ENCODE measurements at regions not wholly inside any gene's neighbourhood (a gene's known extent, or its start where the extent isn't known, plus 50 kb on each side); places are given as distances from the start of the nearest gene placed in this dataset.

GRCh38 chr16:65306722-65307121 lies 184.9 kb upstream of the CDH11 start:
- ChIA-PET POLR2A (ENCODE audit: unreplicated experiment) (no interaction called here), CTCF (no interaction called here)
- Histone ChIP-seq H3K27me3 (ENCODE audit: low read length) (no peaks in the 10 kb centered on the region), H3K4me2 (ENCODE audit: low read length) (no peak overlapping the region), H3K4me1 (ENCODE audit: insufficient read depth, low read length) (peaks cover 13% of the 10 kb centered on the region), H3K9me2 (replicated peaks; ENCODE audit: low read length) (no peaks in the 10 kb centered on the region), H3K4me3 (ENCODE audit: low read length) (no peak overlapping the region), H3F3A (ENCODE audit: low read length, unreplicated experiment) (no peaks in the 10 kb centered on the region), H2AFZ (ENCODE audit: low read length) (no peak overlapping the region), H4K20me1 (ENCODE audit: low read length) (no peaks in the 10 kb centered on the region), H3K27ac (ENCODE audit: low read length) (no peak overlapping the region), H3K79me2 (ENCODE audit: low read length) (no peaks in the 10 kb centered on the region), H3K36me3 (ENCODE audit: low read depth, low read length) (no peaks in the 10 kb centered on the region), H3K9me3 (ENCODE audit: low read length) (no peaks in the 10 kb centered on the region), H3K9ac (ENCODE audit: low read length) (no peak overlapping the region)
- no peak for DNase-seq
- intact Hi-C loops (cut with micrococcal nuclease) = no loop called here
- TF ChIP-seq, protein P1, sequence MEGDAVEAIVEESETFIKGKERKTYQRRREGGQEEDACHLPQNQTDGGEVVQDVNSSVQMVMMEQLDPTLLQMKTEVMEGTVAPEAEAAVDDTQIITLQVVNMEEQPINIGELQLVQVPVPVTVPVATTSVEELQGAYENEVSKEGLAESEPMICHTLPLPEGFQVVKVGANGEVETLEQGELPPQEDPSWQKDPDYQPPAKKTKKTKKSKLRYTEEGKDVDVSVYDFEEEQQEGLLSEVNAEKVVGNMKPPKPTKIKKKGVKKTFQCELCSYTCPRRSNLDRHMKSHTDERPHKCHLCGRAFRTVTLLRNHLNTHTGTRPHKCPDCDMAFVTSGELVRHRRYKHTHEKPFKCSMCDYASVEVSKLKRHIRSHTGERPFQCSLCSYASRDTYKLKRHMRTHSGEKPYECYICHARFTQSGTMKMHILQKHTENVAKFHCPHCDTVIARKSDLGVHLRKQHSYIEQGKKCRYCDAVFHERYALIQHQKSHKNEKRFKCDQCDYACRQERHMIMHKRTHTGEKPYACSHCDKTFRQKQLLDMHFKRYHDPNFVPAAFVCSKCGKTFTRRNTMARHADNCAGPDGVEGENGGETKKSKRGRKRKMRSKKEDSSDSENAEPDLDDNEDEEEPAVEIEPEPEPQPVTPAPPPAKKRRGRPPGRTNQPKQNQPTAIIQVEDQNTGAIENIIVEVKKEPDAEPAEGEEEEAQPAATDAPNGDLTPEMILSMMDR (conservative IDR thresholded peaks at IDR 0.05; ENCODE audit: low read depth, low read length) = no peak
- no peak for TF ChIP-seq EZH2phosphoT487 (IDR thresholded peaks at IDR 0.05; ENCODE audit: borderline replicate concordance, low read length)
- TF ChIP-seq EZH2 (IDR thresholded peaks at IDR 0.05; ENCODE audit: low read length, unreplicated experiment) = no peak
- no TSS peak for BruUV-seq (replicated peaks)
- ATAC-seq = no peak

DNA sequence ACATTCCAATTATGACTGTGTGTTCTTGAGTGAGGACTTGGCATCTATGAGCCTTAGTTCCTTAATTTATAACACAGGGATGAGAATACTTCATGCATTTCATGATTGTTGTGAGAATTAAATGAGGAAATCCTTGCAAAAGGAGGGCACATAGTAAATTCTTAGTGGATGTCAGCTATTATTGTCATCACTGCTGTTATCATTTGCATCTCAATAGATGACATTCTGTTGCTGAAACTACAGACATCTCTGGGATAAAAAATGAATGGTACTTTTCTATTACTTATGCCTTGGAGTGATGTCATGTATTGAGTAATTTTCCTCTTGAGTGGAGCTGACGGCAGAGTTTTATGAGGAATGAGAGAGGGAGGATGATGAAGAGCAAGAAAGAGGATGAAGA lies 184.4 kb upstream of the CDH11 start:
- Histone ChIP-seq H3K36me3 (ENCODE audit: low read depth, low read length) (no peaks in the 10 kb centered on the region), H3K27ac (ENCODE audit: low read length) (no peak overlapping the region), H2AFZ (ENCODE audit: low read length) (no peak overlapping the region), H3F3A (ENCODE audit: low read length, unreplicated experiment) (no peaks in the 10 kb centered on the region), H3K9me2 (replicated peaks; ENCODE audit: low read length) (no peaks in the 10 kb centered on the region), H3K79me2 (ENCODE audit: low read length) (no peaks in the 10 kb centered on the region), H3K27me3 (ENCODE audit: low read length) (no peaks in the 10 kb centered on the region), H3K4me3 (ENCODE audit: low read length) (no peak overlapping the region), H3K9me3 (ENCODE audit: low read length) (no peaks in the 10 kb centered on the region), H3K4me2 (ENCODE audit: low read length) (no peak overlapping the region), H4K20me1 (ENCODE audit: low read length) (no peaks in the 10 kb centered on the region), H3K4me1 (ENCODE audit: insufficient read depth, low read length) (peaks cover 13% of the 10 kb centered on the region), H3K9ac (ENCODE audit: low read length) (no peak overlapping the region)
- DNase-seq (no peak), ATAC-seq (no peak)
- POLR2A ChIA-PET (ENCODE audit: unreplicated experiment) = no interaction called here
- no TSS peak for BruUV-seq (replicated peaks)
- intact Hi-C loops (cut with micrococcal nuclease) = no loop called here
- TF ChIP-seq, protein P1 (conservative IDR thresholded peaks at IDR 0.05; ENCODE audit: low read depth, low read length) = no peak
- TF ChIP-seq EZH2phosphoT487 (IDR thresholded peaks at IDR 0.05; ENCODE audit: borderline replicate concordance, low read length) (no peak), EZH2 (IDR thresholded peaks at IDR 0.05; ENCODE audit: low read length, unreplicated experiment) (no peak)
- CTCF ChIA-PET = no interaction called here

- Histone ChIP-seq H3K9me2 (replicated peaks; ENCODE audit: low read length) (no peaks in the 10 kb centered on the region), H2AFZ (ENCODE audit: low read length) (no peak overlapping the region), H3K4me2 (ENCODE audit: low read length) (no peak overlapping the region), H3K9me3 (ENCODE audit: low read length) (no peaks in the 10 kb centered on the region), H3K36me3 (ENCODE audit: low read depth, low read length) (no peaks in the 10 kb centered on the region), H3K27ac (ENCODE audit: low read length) (no peak overlapping the region), H4K20me1 (ENCODE audit: low read length) (no peaks in the 10 kb centered on the region), H3K79me2 (ENCODE audit: low read length) (no peaks in the 10 kb centered on the region), H3K9ac (ENCODE audit: low read length) (no peak overlapping the region), H3K4me3 (ENCODE audit: low read length) (no peak overlapping the region), H3K4me1 (ENCODE audit: insufficient read depth, low read length) (peaks cover 6% of the 10 kb centered on the region; the same call in 1 of the 2 replicates), H3F3A (ENCODE audit: low read length, unreplicated experiment) (no peaks in the 10 kb centered on the region), H3K27me3 (ENCODE audit: low read length) (no peaks in the 10 kb centered on the region)
- TF ChIP-seq, protein P1 (conservative IDR thresholded peaks at IDR 0.05; ENCODE audit: low read depth, low read length) = no peak
- no peak for TF ChIP-seq EZH2phosphoT487 (IDR thresholded peaks at IDR 0.05; ENCODE audit: borderline replicate concordance, low read length)
- intact Hi-C loops (cut with micrococcal nuclease) = no loop called here
- BruUV-seq (replicated peaks) = no TSS peak
- ATAC-seq = no peak
- CTCF ChIA-PET = no interaction called here
- DNase-seq = no peak
- POLR2A ChIA-PET (ENCODE audit: unreplicated experiment) = no interaction called here
These were observed 183.6 kb upstream of the CDH11 start for GRCh38 chr16:65305266-65305959.
